ENCODE measurements at regions not wholly inside any gene's neighbourhood (a gene's known extent, or its start where the extent isn't known, plus 50 kb on each side); places are given as distances from the start of the nearest gene placed in this dataset.

DNA sequence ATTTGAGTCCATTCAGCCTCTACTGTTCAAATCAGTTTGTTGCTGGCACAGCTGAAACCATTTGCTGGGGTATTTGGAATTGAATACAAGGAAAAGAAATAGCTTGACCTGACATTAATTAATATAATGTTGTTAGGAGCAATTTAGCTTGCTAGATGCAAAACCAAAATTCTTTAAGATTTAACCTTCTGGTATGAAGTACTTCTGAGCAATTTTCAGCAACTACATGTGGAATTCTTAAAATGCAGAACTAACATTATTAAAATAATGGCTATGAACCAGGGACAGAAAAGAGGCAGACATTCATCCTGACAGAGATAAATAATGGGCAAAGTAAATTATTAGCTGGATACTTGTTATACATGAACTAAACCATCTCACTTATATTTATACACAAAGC lies 160.0 kb upstream of the MIR17HG start:
- no peak for DNase-seq (ENCODE audit: low read depth, low spot score)
- CTCF ChIA-PET: no interaction called here
- POLR2A ChIA-PET: no interaction called here

DNA sequence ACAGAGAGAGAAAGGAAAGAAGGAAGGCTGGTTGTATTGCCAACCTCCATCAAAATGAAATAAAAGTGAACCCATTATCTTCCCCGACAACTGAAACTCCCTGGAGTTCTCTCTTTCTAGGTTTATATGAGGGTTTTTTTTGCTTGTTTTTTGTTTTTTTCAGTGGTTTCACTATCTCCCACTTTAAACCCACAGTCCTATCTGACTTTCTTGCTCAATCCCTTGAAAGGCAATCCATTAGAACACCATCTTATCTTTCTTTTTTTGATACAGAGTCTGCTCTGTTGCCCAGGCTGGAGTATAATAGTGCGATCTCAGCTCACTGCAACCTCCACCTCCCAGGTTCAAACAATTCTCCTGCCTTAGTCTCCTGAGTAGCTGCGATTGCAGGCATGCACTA lies 158.0 kb upstream of the MIR17HG start:
- H3K27me3 ChIP-seq (ENCODE audit: control insufficient read depth, insufficient read depth, low read length): no peaks in the 10 kb centered on the region
- TF ChIP-seq, protein P1, sequence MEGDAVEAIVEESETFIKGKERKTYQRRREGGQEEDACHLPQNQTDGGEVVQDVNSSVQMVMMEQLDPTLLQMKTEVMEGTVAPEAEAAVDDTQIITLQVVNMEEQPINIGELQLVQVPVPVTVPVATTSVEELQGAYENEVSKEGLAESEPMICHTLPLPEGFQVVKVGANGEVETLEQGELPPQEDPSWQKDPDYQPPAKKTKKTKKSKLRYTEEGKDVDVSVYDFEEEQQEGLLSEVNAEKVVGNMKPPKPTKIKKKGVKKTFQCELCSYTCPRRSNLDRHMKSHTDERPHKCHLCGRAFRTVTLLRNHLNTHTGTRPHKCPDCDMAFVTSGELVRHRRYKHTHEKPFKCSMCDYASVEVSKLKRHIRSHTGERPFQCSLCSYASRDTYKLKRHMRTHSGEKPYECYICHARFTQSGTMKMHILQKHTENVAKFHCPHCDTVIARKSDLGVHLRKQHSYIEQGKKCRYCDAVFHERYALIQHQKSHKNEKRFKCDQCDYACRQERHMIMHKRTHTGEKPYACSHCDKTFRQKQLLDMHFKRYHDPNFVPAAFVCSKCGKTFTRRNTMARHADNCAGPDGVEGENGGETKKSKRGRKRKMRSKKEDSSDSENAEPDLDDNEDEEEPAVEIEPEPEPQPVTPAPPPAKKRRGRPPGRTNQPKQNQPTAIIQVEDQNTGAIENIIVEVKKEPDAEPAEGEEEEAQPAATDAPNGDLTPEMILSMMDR (IDR thresholded peaks at IDR 0.05; ENCODE audit: low read depth, low read length): no peak
- POLR2A ChIA-PET: interaction anchor here (0.7 kb wide), 1 partner anchor 965 kb away, joined by 4 read pairs; no protein-coding TSS in a partner anchor
- no peak overlapping the region for H3K27ac ChIP-seq (ENCODE audit: low read depth, low read length)
- CTCF ChIA-PET: no interaction called here
- no peak overlapping the region for H3K4me3 ChIP-seq (ENCODE audit: low read depth, low read length)
- H3K9me3 ChIP-seq (ENCODE audit: control insufficient read depth, insufficient read depth, low read length): no peaks in the 10 kb centered on the region
- no peak for DNase-seq (ENCODE audit: low read depth, low spot score)

More for the DNA sequence above, 160.0 kb upstream of the MIR17HG start:
- no peak overlapping the region for H3K4me3 ChIP-seq (ENCODE audit: low read depth, low read length)
- H3K9me3 ChIP-seq (ENCODE audit: control insufficient read depth, insufficient read depth, low read length): no peaks in the 10 kb centered on the region
- TF ChIP-seq, protein P1 (IDR thresholded peaks at IDR 0.05; ENCODE audit: low read depth, low read length): no peak
- H3K27me3 ChIP-seq (ENCODE audit: control insufficient read depth, insufficient read depth, low read length): no peaks in the 10 kb centered on the region
- no peak overlapping the region for H3K27ac ChIP-seq (ENCODE audit: low read depth, low read length)

DNA sequence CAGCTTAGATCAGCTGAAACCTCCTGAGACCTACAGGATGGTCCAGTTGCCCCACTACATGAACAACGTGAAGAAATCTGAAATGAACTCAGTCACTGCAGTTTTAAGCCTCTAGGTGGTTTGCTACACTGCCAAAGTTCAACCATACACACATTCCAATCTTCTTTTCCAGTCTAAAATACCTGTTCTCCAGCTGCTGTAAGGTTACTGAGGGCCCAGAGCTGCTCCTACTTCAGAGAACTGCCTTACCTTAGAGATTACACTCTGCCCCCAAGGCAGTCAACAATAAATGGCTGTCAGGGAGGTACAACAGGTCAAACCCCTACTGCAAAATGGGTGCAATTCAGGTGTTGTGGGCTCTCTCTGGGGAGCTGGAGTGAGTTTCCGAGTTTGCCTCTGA lies 154.1 kb upstream of the MIR17HG start:
- H3K27ac ChIP-seq (ENCODE audit: low read depth, low read length): no peak overlapping the region
- H3K9me3 ChIP-seq (ENCODE audit: control insufficient read depth, insufficient read depth, low read length): no peaks in the 10 kb centered on the region
- ChIA-PET CTCF (no interaction called here), POLR2A (no interaction called here)
- TF ChIP-seq, protein P1 (IDR thresholded peaks at IDR 0.05; ENCODE audit: low read depth, low read length): no peak
- no peaks in the 10 kb centered on the region for H3K27me3 ChIP-seq (ENCODE audit: control insufficient read depth, insufficient read depth, low read length)
- no peak for DNase-seq (ENCODE audit: low read depth, low spot score)
- H3K4me3 ChIP-seq (ENCODE audit: low read depth, low read length): no peak overlapping the region

DNA sequence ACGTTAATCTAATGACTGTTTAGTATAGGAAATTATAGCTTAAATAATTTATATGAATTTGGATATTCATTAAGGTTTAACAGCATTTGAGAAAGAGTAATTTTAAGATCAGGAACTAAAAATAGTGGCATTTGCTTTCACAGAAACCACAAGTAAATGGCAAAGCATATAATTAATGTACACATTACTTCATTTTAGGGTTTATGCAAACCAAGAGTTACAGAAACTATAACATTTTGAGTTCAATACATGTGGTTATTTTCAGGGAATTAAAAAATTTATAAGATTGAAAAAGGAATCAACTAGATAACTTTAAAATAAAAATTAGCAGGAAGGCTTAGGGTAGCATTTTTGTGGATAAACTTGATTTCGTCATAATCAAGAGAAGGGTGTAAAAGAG lies 151.7 kb upstream of the MIR17HG start:
- Histone ChIP-seq H3K27ac (ENCODE audit: low read depth, low read length) (no peak overlapping the region), H3K27me3 (ENCODE audit: control insufficient read depth, insufficient read depth, low read length) (no peaks in the 10 kb centered on the region), H3K4me3 (ENCODE audit: low read depth, low read length) (no peak overlapping the region), H3K9me3 (ENCODE audit: control insufficient read depth, insufficient read depth, low read length) (no peaks in the 10 kb centered on the region)
- TF ChIP-seq, protein P1 (IDR thresholded peaks at IDR 0.05; ENCODE audit: low read depth, low read length): no peak
- POLR2A ChIA-PET: no interaction called here
- CTCF ChIA-PET: no interaction called here
- no peak for DNase-seq (ENCODE audit: low read depth, low spot score)

DNA sequence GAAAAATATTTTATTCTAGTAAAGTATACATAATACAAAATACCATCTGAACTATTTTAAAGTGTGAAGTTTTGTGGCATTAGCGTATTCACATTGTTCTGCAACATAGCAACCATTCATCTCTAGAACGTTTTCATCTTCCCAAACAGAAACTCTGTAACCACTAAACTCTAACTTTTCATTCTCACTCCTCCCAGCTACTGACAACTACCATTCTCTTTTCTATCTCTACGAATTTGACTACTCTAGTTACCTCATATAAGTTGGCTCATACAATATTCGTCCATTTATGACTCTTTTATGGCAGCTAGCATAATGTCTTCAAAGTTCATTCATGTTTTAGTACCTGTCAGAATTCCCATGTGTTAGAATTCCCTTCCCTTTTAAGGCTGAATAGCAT lies 150.5 kb upstream of the MIR17HG start:
- H3K27ac ChIP-seq (ENCODE audit: low read depth, low read length): no peak overlapping the region
- H3K9me3 ChIP-seq (ENCODE audit: control insufficient read depth, insufficient read depth, low read length): no peaks in the 10 kb centered on the region
- no peak overlapping the region for H3K4me3 ChIP-seq (ENCODE audit: low read depth, low read length)
- TF ChIP-seq, protein P1 (IDR thresholded peaks at IDR 0.05; ENCODE audit: low read depth, low read length): no peak
- ChIA-PET CTCF (no interaction called here), POLR2A (no interaction called here)
- H3K27me3 ChIP-seq (ENCODE audit: control insufficient read depth, insufficient read depth, low read length): no peaks in the 10 kb centered on the region
- no peak for DNase-seq (ENCODE audit: low read depth, low spot score)

All from AG04450 (cell line).